ENCODE measurements at regions not wholly inside any gene's neighbourhood (a gene's known extent, or its start where the extent isn't known, plus 50 kb on each side); places are given as distances from the start of the nearest gene placed in this dataset.

GRCh38 chr4:27592738-27593137, 732.1 kb downstream of the STIM2 start:
- no peak for TF ChIP-seq CTCF (conservative IDR thresholded peaks at IDR 0.05 in 1 of 2, IDR thresholded peaks at IDR 0.05 in 1 of 2; ENCODE audit: low read depth in 1 of 2, low read length in 2 of 2)
- no peak for TF ChIP-seq EZH2 (IDR thresholded peaks at IDR 0.05; ENCODE audit: low read length, missing control alignments)

Data from fibroblast of lung (primary cell).